Activated T-helper 1 cell treated with Interleukin-2 at 50 U/mL for 16 hours (primary cell): ENCODE measurements at regions not wholly inside any gene's neighbourhood (a gene's known extent, or its start where the extent isn't known, plus 50 kb on each side); places are given as distances from the start of the nearest gene placed in this dataset.

Experiments
- DNase-seq: peaks from one replicate; pipeline ENCODE4 v3.0.0-alpha.2; 2020; ENCODE audit warnings: low read depth

GRCh38 chrX:21056622-21057021 lies 317.6 kb upstream of the CNKSR2 start:
- DNase-seq = no peak

- no peak for DNase-seq
Observed at GRCh38 chrX:21047034-21047455, 327.2 kb upstream of the CNKSR2 start.

GRCh38 chrX:21014326-21014725 lies 359.9 kb upstream of the CNKSR2 start:
- no peak for DNase-seq

- no peak for DNase-seq
Observed at GRCh38 chrX:21004835-21005234, 369.4 kb upstream of the CNKSR2 start.

- no peak for DNase-seq
Observed at GRCh38 chrX:20995829-20996228, 378.4 kb upstream of the CNKSR2 start.

GRCh38 chrX:20989361-20989760 lies 384.9 kb upstream of the CNKSR2 start:
- no peak for DNase-seq

GRCh38 chrX:20988804-20989203 lies 385.4 kb upstream of the CNKSR2 start:
- DNase-seq = no peak

- no peak for DNase-seq
Observed at GRCh38 chrX:20988118-20988517, 386.1 kb upstream of the CNKSR2 start.

- no peak for DNase-seq
Observed at GRCh38 chrX:20980426-20980825, 393.8 kb upstream of the CNKSR2 start.

- DNase-seq = no peak
Observed at GRCh38 chrX:20974326-20974725, 399.9 kb upstream of the CNKSR2 start.

GRCh38 chrX:20973038-20973437 lies 401.2 kb upstream of the CNKSR2 start:
- no peak for DNase-seq

GRCh38 chrX:20971250-20971649 lies 403.0 kb upstream of the CNKSR2 start:
- no peak for DNase-seq

GRCh38 chrX:20969565-20969964 lies 404.7 kb upstream of the CNKSR2 start:
- no peak for DNase-seq

GRCh38 chrX:20968996-20969395 lies 405.2 kb upstream of the CNKSR2 start:
- no peak for DNase-seq

GRCh38 chrX:20967725-20968124 lies 406.5 kb upstream of the CNKSR2 start:
- DNase-seq = no peak

- no peak for DNase-seq
Observed at GRCh38 chrX:20965270-20966044, 408.8 kb upstream of the CNKSR2 start.

GRCh38 chrX:20954014-20954413 lies 420.2 kb upstream of the CNKSR2 start:
- no peak for DNase-seq

- DNase-seq = no peak
Observed at GRCh38 chrX:20952180-20952579, 422.0 kb upstream of the CNKSR2 start.

- DNase-seq = no peak
Observed at GRCh38 chrX:20951016-20951810, 423.0 kb upstream of the CNKSR2 start.

GRCh38 chrX:20947411-20947912 lies 426.8 kb upstream of the CNKSR2 start:
- no peak for DNase-seq

GRCh38 chrX:20913760-20914159 lies 460.5 kb upstream of the CNKSR2 start:
- no peak for DNase-seq

GRCh38 chrX:20906571-20906970 lies 467.6 kb upstream of the CNKSR2 start:
- no peak for DNase-seq

GRCh38 chrX:20884565-20884964 lies 489.7 kb upstream of the CNKSR2 start:
- no peak for DNase-seq
